Astrocyte (in vitro differentiated cells and primary cell): ENCODE measurements at regions not wholly inside any gene's neighbourhood (a gene's known extent, or its start where the extent isn't known, plus 50 kb on each side); places are given as distances from the start of the nearest gene placed in this dataset.

Experiments
- DNase-seq: peaks from one replicate; pipeline ENCODE4 v3.0.0-alpha.2; 2010; ENCODE audit warnings: low read depth
- FAIRE-seq: peaks from 2 replicates; lab custom pipeline; 2011; peaks lifted over from hg19 to GRCh38; lab: Jason Lieb, UNC
- H2AFZ ChIP-seq: 2 replicates; pipeline ENCODE4 v1.6.0; 2012; ENCODE audit warnings: low read depth, low read length, inconsistent platforms
- H3K27ac ChIP-seq: 2 replicates; pipeline ENCODE4 v1.5.1; 2011; ENCODE audit warnings: low read depth, low read length, inconsistent platforms
- H3K27me3 ChIP-seq: 2 replicates; pipeline ENCODE4 v1.6.0; 2011; ENCODE audit warnings: low read length, inconsistent platforms; ENCODE audit not compliant: insufficient read depth
- H3K36me3 ChIP-seq: 2 replicates; pipeline ENCODE4 v1.5.1; 2011; ENCODE audit warnings: low read length, inconsistent platforms; ENCODE audit not compliant: insufficient read depth
- H3K4me1 ChIP-seq: 2 replicates; pipeline ENCODE4 v1.5.1; 2011; ENCODE audit warnings: low read length, inconsistent platforms; ENCODE audit not compliant: insufficient read depth
- H3K4me2 ChIP-seq: 2 replicates; pipeline ENCODE4 v1.6.0; 2012; ENCODE audit warnings: low read length, inconsistent platforms
- H3K4me3 ChIP-seq: 2 replicates; pipeline ENCODE4 v1.5.1; 2011; ENCODE audit warnings: low read depth, mild to moderate bottlenecking, low read length, inconsistent platforms; ENCODE audit not compliant: insufficient read depth
- H3K79me2 ChIP-seq: 2 replicates; pipeline ENCODE4 v1.6.0; 2012; ENCODE audit warnings: mild to moderate bottlenecking, low read length, inconsistent platforms; ENCODE audit not compliant: insufficient read depth
- H3K9ac ChIP-seq: 2 replicates; pipeline ENCODE4 v1.6.0; 2012; ENCODE audit warnings: mild to moderate bottlenecking, low read length, inconsistent platforms
- H3K9me3 ChIP-seq: 2 replicates; pipeline ENCODE4 v1.5.1; 2012; ENCODE audit warnings: low read depth, mild to moderate bottlenecking, low read length, inconsistent platforms; ENCODE audit not compliant: insufficient read depth
- H4K20me1 ChIP-seq: 2 replicates; pipeline ENCODE4 v1.6.0; 2012; ENCODE audit warnings: low read length, inconsistent platforms; ENCODE audit not compliant: insufficient read depth
- H3K27ac Mint-ChIP-seq: one replicate; pipeline ENCODE4 v1.8.0; 2021; ENCODE audit warnings: mild to moderate bottlenecking, mixed read lengths; ENCODE audit not compliant: unreplicated experiment
- H3K27me3 Mint-ChIP-seq: one replicate; pipeline ENCODE4 v1.8.0; 2021; ENCODE audit warnings: low read depth, mixed read lengths; ENCODE audit not compliant: unreplicated experiment
- H3K36me3 Mint-ChIP-seq: one replicate; pipeline ENCODE4 v1.8.0; 2021; ENCODE audit warnings: low read depth, mixed read lengths; ENCODE audit not compliant: unreplicated experiment
- H3K4me1 Mint-ChIP-seq: one replicate; pipeline ENCODE4 v1.8.0; 2021; ENCODE audit warnings: low read depth, mixed read lengths; ENCODE audit not compliant: unreplicated experiment
- H3K4me3 Mint-ChIP-seq: one replicate; pipeline ENCODE4 v1.8.0; 2021; ENCODE audit warnings: mild to moderate bottlenecking, moderate library complexity, mixed read lengths; ENCODE audit not compliant: unreplicated experiment
- H3K9me3 Mint-ChIP-seq: one replicate; pipeline ENCODE4 v1.8.0; 2021; ENCODE audit warnings: mild to moderate bottlenecking, mixed read lengths; ENCODE audit not compliant: unreplicated experiment
- EZH2 ChIP-seq: IDR thresholded peaks from 2 replicates; pipeline ENCODE4 v1.6.1; 2012; ENCODE audit warnings: mild to moderate bottlenecking, low read length, inconsistent platforms; ENCODE audit not compliant: insufficient read depth
- TF ChIP-seq, protein P1 (sequence below): IDR thresholded peaks from 2 replicates; pipeline ENCODE4 v1.5.1; 2011; ENCODE audit warnings: low read depth, mild to moderate bottlenecking, inconsistent platforms, low read length, moderate library complexity; ENCODE audit not compliant: insufficient read depth

DNA sequence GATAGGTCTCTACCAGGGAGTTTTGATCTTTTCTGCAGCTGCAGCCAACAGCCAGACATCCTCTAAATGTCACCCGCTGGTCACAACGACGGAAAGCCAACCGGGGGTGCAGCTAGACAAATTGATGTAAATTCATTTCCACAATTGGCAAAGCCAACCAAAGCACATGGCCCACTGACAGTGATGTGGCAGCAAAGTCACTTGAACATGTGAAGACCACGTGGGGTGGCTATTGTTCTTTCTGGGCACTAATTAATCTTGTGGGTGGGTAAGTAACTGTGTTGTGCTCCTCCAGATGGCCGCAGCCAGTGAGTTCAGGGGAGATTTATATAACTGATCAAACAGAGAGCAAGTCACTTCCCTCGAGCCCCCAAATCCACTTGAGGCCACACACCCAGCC is 354.1 kb downstream of the ANKRD30A start:
- DNase-seq (no peak), FAIRE-seq (no peak)
- H3K4me1 Mint-ChIP-seq, result no peaks in the 10 kb centered on the region
- no peak overlapping the region for H2AFZ ChIP-seq
- no peaks in the 10 kb centered on the region for H3K9me3 ChIP-seq
- H3K79me2 ChIP-seq, result no peaks in the 10 kb centered on the region
- no peaks in the 10 kb centered on the region for H3K27me3 Mint-ChIP-seq
- H3K27ac ChIP-seq, result no peak overlapping the region
- no peak overlapping the region for H3K27ac Mint-ChIP-seq
- no peaks in the 10 kb centered on the region for H3K4me1 ChIP-seq
- no peaks in the 10 kb centered on the region for H3K36me3 Mint-ChIP-seq
- H3K9me3 Mint-ChIP-seq, result peaks cover 7% of the 10 kb centered on the region
- H4K20me1 ChIP-seq, result no peaks in the 10 kb centered on the region
- H3K4me3 ChIP-seq, result no peak overlapping the region
- TF ChIP-seq EZH2, result no peak
- TF ChIP-seq, protein P1, sequence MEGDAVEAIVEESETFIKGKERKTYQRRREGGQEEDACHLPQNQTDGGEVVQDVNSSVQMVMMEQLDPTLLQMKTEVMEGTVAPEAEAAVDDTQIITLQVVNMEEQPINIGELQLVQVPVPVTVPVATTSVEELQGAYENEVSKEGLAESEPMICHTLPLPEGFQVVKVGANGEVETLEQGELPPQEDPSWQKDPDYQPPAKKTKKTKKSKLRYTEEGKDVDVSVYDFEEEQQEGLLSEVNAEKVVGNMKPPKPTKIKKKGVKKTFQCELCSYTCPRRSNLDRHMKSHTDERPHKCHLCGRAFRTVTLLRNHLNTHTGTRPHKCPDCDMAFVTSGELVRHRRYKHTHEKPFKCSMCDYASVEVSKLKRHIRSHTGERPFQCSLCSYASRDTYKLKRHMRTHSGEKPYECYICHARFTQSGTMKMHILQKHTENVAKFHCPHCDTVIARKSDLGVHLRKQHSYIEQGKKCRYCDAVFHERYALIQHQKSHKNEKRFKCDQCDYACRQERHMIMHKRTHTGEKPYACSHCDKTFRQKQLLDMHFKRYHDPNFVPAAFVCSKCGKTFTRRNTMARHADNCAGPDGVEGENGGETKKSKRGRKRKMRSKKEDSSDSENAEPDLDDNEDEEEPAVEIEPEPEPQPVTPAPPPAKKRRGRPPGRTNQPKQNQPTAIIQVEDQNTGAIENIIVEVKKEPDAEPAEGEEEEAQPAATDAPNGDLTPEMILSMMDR, result no peak
- H3K27me3 ChIP-seq, result no peaks in the 10 kb centered on the region
- H3K4me3 Mint-ChIP-seq, result no peak overlapping the region
- no peaks in the 10 kb centered on the region for H3K36me3 ChIP-seq
- H3K9ac ChIP-seq, result no peak overlapping the region
- no peak overlapping the region for H3K4me2 ChIP-seq

DNA sequence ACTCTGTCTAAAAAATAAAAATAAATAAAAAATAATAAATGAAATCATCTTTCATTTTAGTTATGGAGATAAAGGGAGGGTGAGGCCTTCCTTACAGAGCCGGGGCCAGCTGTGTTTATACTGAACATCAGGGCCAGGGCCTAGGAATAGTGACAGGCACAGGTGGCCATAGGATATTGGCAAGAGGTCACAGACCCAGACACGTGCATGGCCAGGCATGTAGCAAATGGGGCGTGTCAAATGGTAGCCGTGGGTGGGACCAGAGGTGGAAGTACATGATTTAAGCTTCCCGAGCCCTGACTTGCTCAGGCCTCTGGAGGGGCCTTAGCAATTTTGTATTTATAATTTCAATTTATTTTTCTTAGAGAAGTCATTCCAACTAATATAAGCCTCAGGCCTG is 353.0 kb downstream of the ANKRD30A start:
- peaks cover 4% of the 10 kb centered on the region for H3K9me3 Mint-ChIP-seq
- no peak overlapping the region for H3K4me2 ChIP-seq

DNA sequence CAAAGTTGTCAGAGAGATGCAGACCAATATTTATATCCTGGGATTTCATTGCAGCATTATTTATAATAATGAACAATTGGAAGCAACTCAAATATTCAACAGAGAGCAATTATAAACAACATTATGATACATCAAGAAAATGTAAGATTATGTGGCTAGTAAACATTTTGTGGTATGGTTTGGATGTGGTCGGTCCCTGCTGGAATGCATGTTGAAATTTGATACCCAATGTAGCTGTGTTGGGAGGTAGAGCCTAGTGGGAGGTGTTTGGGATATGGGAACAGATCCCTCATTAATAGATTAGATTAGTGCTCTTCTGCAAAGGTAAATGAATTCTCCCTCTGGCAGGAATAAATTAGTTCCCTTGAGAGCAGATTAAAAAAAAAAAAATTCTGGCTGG is 350.9 kb downstream of the ANKRD30A start:
- Mint-ChIP-seq H3K4me3 (no peak overlapping the region), H3K27ac (no peak overlapping the region), H3K4me1 (no peaks in the 10 kb centered on the region), H3K36me3 (no peaks in the 10 kb centered on the region), H3K9me3 (peaks cover 6% of the 10 kb centered on the region), H3K27me3 (no peaks in the 10 kb centered on the region)
- H3K4me2 ChIP-seq, result no peak overlapping the region
- no peak overlapping the region for H3K4me3 ChIP-seq
- no peak overlapping the region for H3K27ac ChIP-seq
- H3K79me2 ChIP-seq, result no peaks in the 10 kb centered on the region
- peaks cover 4% of the 10 kb centered on the region for H3K9me3 ChIP-seq
- no peak overlapping the region for H2AFZ ChIP-seq
- no peaks in the 10 kb centered on the region for H4K20me1 ChIP-seq
- no peaks in the 10 kb centered on the region for H3K4me1 ChIP-seq
- H3K27me3 ChIP-seq, result no peaks in the 10 kb centered on the region
- no peak for TF ChIP-seq EZH2
- TF ChIP-seq, protein P1, result no peak
- no peaks in the 10 kb centered on the region for H3K36me3 ChIP-seq
- H3K9ac ChIP-seq, result no peak overlapping the region
- DNase-seq (no peak), FAIRE-seq (no peak)

More for the DNA sequence above, 353.0 kb downstream of the ANKRD30A start:
- Histone ChIP-seq H3K36me3 (no peaks in the 10 kb centered on the region), H3K9ac (no peak overlapping the region), H2AFZ (no peak overlapping the region), H3K4me3 (no peak overlapping the region), H3K27ac (no peak overlapping the region), H3K4me1 (no peaks in the 10 kb centered on the region), H3K79me2 (no peaks in the 10 kb centered on the region), H4K20me1 (no peaks in the 10 kb centered on the region), H3K9me3 (no peaks in the 10 kb centered on the region), H3K27me3 (no peaks in the 10 kb centered on the region)
- no peak for FAIRE-seq
- Mint-ChIP-seq H3K36me3 (no peaks in the 10 kb centered on the region), H3K4me3 (no peak overlapping the region), H3K4me1 (no peaks in the 10 kb centered on the region), H3K27me3 (no peaks in the 10 kb centered on the region), H3K27ac (no peak overlapping the region)
- TF ChIP-seq EZH2, result no peak
- TF ChIP-seq, protein P1, result no peak
- no peak for DNase-seq
